ENCODE measurements at regions not wholly inside any gene's neighbourhood (a gene's known extent, or its start where the extent isn't known, plus 50 kb on each side); places are given as distances from the start of the nearest gene placed in this dataset.
"Not testable (repeated sequence)": the region's sequence is repeated elsewhere in the genome, so short reads cannot be mapped to it uniquely, and the experiment has no call there.

DNA sequence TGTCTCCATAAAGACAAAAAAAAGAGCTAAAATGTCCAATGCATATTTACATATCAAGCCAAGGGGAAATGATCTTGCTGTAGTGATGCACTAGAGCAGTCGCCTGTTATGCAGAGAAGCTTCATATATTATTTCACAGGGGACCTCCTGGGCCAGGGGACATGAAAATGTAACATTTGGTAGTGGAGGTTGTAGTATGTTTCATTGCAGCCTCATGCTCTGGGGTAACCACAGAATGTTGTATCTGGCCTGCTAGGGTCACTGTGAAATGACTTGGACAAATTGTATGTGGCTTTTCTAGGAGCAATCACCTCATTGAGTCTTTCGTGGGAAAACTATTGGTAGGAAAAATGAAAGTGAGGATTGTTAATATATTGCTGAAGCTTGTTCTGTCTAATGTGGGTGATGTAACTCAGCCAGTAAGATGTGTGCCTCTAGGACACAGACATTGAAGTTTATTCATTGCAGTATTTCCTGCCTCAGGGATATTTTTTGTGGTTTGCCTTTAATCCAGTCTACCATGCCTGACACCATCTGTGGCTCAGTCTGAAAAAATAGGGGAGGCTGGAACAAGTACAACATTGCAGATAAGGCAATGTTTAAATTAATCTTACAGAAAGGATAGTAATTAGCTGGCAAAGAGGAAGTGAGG, 430.8 kb upstream of the TNC start:
- DNase-seq (ENCODE audit: low read depth) = no peak

DNA sequence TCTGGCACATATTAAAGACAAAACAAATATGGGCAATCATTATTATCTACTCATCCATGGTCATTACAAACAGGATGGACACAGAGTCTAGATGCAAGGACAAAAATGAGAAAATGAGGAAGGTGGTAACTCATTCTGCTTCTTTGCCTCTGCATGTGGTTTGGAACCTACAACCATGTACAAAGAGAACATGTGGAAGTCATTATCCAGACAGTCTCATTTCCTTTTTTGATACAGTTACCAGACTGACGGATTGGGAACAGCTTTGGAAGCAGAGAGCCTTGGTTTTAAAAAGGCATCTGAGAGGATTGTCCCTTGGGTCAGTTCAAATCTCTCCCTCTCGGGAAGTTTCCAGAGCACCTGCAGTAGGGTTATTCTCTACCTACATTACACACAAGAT, 433.4 kb upstream of the TNC start:
- DNase-seq (ENCODE audit: low read depth) = no peak

DNA sequence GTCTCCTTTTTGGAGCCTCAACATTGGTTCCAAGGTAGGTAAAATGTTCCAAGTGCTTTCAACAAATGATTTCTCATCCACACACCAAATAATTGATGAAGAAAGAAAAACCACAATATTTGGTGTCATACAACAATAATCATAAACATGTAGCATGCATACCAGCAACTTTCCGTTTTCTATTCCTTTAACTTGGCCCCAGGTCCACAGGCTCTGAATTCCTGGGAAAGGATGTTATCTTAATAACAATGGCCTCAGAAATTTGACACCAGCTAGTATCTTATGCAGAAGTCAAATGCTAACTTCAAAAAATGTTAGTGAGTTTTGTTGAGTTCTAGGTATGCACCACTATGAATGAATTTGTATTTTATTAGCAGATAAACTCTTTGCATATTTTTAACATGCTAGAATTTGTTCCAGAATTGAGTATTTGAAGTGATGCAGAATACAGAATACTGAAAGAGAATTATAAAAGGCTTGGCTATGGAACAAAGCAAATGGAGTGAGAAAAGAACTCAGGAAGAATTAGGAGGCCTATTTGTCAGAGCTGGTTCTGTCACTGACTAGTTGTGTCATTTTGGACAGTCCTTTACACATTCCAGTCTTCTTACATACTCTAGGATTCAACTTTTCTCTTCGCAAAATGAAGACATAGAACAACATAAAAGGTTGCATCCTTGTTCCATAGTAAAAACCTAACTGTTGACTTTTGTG, 435.3 kb upstream of the TNC start:
- no peak for DNase-seq (ENCODE audit: low read depth)

DNA sequence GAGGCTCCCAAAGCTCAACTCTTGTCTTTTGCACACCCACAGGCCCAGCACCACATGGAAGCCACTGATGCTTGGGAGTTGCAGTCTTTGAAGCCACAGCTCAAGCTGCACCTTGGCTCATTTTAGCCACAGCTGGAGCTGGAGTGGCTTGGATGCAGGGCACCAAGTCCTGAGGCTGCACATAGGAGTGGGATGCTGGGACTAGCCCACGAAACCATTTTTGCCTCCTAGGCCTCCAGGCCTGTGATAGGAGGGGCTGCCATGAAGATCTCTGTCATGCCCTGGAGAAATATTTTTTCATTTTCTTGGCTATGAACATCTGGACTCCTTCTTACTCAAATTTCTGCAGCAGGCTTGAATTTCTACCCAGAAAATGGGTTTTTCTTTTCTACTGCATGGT, 438.5 kb upstream of the TNC start:
- no peak for DNase-seq (ENCODE audit: low read depth)

DNA sequence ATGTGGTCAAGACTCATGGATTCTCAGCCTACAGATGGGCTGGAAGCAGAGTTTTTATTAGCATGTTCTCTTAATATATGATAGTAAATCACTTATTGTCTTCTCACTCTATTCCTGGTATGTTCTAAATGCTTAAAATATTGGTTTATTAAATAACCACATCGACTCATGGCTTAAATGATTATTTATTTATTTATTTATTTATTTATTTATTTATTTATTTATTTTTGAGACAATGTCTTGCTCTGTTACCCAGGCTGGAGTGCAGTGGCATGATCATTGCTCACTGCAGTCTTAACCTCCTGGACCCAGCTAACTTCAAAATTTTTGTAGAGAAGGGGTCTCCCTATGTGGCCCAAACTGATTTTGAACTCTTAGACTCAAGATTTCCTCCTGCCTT, 457.2 kb upstream of the TNC start:
- no peak for DNase-seq (ENCODE audit: low read depth)

DNA sequence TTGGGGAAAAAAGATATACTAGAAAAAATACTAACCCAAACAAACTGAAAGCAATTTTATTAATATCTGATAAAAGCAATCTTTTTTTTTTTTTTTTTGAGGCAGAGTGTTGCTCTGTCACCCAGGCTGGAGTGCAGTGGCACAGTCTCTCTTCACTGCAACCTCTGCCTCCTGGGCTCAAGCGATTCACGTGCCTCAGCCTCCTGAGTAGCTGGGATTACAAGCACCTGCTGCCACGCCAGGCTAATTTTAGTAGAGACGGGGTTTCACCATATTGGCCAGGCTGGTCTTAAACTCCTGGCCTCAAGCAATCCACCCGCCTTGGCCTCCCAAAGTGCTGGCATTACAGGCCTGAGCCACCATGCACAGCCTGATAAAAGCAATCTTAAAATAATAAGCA, 467.5 kb upstream of the TNC start:
- not testable (repeated sequence) for DNase-seq (ENCODE audit: low read depth)

DNA sequence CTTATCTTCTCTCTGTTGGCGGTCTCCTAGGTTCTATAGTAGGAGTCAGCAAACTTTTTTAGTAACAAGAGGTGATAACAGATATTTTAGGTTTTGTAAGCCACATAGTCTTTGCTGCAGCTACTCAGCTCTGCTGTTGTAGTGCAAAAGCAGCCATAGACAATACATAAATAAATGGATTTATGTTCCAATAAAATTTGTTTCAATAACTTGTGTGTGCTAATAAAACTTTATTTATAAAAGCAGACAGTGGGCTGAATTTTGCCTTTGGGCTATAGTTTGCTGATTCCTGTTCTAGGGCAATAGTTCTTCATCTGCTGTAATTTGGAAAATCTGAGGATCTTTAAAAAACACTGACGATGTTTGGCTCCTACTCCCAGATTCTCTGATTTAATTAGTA, 469.4 kb upstream of the TNC start:
- no peak for DNase-seq (ENCODE audit: low read depth)

DNA sequence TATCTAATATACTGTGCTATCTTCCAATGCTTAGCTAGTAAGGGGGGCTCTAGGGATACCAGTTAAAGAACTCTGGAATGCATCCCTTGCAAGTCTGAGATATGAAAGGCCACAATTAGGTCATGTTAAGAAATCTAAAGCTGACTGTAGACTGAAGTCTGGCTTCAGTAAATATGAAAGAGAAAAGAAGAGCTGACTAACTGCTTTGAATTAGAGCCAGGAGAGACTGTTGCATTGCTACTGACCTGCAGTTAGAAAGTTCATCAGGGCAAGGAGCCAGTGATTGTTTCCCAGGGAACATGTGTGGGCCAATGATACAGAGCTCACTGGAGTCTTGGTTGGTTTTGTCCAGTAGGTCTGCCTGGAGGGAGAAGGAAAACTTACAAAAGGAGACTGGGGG, 472.1 kb upstream of the TNC start:
- DNase-seq (ENCODE audit: low read depth) = no peak

DNA sequence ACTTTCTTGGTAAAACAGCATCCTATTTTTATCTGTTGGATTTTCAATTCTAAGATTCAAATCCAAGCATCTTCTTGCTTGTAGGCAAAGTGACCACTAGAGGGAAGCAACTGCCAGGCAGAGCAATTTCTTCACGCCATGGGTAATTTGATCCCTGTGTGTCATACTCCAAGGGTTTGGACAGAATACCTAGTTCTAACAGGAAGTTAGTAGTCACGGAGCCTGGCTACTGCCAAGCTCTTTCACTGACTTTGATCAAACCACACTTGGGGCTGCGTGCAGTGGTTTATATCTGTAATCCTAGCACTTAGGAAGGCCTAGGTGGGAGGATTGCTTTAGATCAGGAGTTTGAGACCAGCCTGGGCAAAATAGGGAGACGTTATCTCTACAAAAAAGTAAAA, 473.6 kb upstream of the TNC start:
- no peak for DNase-seq (ENCODE audit: low read depth)

DNA sequence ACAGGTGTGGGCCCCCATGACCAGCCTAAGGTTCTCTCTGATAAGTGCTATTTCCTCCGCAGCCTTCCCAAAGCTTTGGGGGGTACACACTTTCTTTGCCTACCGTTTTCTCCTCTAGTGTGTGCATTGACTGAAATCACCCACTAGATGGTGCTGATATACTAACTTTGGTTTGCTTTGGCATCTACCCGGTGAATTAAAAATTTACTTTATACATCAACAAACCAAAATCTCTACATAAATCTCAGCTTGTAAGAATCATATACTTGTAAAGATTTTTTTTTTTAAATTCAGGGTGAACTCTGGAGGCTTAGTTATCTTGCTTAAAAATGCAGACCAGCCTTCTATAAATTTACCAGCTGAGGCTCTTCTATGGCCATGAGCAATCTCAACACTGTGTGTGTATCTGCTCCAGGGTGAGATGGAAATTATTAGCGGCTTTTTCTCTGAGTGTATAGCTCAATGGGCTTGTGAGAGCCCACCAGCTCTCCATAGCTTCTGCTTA, 475.7 kb upstream of the TNC start:
- DNase-seq (ENCODE audit: low read depth) = no peak

DNA sequence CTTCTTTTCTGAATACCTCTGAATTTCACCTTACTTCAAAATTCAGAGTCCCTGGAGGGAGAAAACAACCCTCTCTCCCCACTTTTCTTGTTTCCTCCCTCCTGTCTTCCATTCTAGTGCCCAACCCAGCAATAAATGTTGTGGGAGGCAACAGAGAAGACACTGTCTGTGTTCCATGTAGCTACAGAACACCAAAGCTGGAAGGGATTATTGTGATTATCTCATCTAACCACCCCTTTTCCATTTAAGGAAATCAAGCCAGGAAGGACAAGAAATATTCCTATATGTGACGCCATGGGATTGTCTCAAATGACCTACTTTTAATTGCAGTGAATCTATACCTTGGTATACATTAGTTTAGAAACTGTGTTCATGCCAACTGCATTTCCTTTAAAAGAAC, 476.6 kb upstream of the TNC start:
- DNase-seq (ENCODE audit: low read depth) = no peak

DNA sequence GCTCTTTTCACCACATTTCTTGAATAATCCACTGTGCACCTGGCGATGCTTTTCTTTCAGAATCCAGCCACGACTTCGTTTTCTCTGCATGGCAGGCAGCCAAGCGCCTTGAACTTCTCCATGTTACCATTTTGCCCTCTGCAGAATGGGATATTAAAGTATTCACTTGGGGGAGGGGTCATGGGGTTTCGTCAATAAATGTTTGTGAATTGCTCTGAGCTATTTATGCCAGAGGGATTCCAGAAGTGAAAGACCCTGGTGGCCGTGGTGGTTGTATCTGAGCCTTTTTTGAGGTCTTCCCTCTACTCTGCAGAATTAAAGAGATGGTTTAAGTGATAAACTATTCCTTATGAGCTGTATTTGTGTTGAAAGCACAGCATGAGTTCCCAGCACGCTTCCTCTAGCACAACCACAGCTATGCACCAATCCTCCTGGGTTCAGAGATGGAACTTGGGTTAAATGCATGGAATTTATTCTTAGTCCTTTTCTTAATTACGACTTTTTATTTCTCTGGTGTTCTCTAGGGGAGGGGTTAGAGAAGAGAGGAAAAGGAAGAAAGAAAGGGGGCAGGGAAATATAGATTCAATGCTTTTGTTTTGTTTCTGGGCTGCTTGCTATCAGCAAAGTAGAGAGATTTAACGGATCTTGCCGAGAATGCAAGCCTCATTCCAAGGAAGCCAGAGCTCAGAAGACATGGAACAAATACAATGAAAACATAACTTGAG, 478.2 kb upstream of the TNC start:
- no peak for DNase-seq (ENCODE audit: low read depth)

DNA sequence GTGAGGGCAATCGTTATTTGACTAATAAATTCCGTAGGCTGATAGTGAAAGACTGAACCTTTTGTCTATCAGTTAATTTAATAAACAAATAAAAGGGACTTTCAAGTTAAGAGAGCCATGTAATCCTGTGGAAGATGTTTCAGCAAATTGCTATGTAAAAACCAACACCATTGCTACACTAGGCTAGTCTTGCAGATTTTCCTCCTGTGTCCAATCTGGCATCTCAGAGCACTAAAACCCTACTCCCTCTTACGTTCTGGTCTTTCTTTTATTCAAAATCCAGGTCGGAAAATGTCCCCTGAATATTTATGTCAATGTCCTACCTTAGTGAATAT, 478.8 kb upstream of the TNC start:
- no peak for DNase-seq (ENCODE audit: low read depth)

DNA sequence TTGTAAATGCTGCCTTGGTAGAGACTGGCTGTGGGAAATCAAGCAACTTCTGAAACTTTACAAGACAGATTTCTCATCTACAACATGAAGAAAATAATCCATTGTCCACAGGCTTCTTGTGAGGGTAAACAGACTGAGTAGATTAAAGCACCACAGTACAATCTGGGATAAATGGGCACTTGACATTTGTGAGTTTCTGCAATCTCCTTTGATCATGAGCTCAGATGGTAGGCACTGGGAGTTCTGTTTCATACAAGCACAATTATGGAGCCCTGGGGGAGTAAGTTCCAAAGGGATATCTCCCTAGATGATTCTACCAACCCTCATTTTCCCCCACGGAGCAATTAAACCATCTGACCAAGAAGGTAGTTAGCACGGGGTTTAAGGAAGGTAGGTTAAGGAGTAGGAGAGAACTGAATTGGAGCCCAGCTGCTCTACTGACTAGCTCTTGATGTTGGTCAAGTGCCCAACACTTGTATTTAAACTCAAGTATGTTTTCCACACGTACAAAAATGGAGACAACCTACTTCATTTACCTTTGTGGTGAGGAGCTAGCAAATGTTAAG, 479.5 kb upstream of the TNC start:
- DNase-seq (ENCODE audit: low read depth) = no peak

DNA sequence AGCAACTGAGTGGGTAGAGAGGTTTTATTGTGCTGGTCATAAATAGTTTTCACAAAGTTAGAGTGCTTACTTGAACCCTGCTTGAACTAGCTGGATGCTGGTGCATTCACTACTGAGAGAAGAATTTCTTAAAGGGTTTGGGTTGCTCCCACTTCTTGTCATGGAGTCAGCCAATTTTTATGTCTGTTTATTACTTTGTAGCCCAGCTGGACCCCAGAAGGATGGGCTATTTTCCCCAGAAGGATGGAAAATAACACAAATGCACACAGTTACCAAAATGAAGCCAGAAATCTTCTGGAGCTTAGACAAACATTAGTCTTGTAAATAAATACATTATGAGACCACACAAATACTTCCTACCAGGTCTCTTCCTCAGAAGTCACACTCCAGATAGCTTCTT, 480.8 kb upstream of the TNC start:
- DNase-seq (ENCODE audit: low read depth) = no peak

DNA sequence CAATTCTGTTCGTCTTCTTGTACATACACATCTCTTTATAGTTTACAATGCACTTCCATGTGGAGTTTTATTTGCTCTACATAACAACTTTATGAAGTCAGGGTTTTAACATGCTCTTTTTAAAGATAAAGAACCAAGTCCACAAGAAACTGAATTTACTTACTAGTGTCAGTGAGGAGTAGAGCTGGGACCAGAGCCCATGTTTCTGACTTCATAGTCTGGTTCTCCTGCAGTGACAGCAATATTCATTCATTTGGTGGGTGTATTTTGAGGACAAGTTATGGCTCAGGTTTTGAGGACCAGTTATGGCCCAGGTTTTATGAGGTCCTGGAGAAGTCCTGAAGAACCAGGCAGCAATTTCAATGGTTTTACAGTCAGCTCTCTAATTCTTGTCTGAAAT, 481.9 kb upstream of the TNC start:
- DNase-seq (ENCODE audit: low read depth) = no peak

DNA sequence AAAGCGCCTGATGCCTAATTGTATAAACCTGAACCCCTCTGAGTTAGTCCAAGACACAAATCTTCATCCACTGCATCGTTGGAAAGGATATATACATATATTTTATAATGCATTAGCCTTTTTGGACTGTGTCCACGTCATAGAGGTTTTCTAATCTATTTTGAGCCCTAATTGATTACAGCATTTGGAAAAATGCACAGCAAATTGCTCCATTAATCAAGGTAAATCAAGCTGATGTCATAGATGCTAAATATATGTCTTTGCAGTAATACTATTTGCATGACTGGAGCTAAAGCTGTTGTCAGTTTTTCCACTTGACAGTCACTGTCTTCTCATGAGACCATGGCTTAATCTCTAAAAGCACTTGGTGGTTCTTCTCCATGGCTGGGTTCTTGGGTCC, 483.5 kb upstream of the TNC start:
- DNase-seq (ENCODE audit: low read depth) = no peak

DNA sequence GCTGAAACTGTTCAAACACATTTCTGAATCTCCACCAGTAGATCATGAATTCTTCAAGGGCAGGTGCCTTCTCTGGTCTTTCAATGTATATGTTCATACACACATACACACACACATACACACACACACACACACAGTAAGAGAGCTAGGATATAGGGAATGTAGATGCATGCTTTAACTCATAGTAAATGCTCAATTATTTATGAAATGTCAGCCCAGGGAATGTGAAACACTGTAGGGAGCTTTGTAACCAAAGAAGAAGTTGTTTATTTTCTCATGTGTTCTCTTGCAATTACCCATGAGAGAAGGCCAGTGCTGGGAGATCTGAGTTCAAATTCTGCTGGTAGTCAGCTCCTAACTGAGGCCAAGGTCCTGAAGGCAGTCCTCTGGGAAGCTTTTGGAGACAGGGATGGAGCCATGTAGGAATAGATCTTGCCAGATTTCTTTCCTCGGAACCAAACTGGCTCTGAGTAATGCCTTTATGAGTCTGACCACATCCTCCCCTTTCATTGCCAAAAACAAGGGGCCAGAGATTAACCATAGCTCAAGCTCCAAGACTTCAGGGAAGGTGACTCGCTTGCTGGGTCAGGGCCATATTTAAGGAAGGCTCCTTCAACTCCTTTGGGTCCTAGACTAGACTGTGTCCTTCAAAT, 487.0 kb upstream of the TNC start:
- DNase-seq (ENCODE audit: low read depth) = no peak

DNA sequence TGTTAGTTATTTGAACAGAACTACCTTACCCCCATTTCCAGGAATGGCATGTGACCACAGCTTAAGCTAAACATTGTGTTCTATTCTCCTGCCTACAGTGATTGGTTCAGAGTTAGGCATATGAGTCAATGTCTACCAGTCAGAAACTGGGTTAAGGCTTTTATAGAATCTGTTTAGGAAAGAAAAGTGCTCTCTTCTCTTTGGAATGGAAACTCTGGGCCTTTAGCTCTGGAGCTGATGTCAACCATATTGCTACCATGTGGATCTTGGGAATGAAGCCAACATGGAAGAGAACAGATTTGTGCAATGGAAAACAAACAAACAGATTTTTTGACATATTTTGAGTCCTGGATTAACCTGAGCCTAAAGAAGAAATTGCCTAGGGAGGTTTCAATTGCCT, 488.9 kb upstream of the TNC start:
- no peak for DNase-seq (ENCODE audit: low read depth)

DNA sequence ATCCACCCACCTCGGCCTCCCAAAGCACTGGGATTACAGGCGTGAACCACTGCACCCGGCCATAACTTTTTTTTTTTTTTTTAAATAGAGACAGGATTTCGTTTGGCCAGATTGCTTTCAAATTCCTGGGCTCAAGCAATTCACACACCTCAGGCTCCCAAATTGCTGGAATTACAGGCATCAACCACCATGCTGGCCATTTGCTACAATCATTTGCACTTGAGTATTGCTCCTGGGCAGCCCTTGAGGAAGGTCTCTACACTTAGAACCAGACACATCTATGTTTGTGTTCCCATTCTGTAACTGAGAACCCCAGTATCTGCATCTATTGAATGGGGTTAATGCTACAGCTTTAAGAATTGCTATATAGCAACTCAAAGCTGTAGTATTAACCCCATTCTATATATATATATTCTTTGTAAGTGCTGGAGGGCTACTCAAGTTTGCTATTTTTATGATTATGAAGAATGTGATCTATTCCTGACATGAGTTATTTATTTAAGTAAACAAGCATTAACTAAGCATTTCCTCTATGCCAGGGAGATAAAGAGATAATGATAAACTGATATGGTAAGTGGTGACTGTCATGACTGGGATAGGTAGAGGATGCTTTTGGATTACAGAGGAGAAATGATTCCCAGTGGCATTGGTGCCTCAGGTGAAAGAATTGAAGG, 496.5 kb upstream of the TNC start:
- no peak for DNase-seq (ENCODE audit: low read depth)

DNA sequence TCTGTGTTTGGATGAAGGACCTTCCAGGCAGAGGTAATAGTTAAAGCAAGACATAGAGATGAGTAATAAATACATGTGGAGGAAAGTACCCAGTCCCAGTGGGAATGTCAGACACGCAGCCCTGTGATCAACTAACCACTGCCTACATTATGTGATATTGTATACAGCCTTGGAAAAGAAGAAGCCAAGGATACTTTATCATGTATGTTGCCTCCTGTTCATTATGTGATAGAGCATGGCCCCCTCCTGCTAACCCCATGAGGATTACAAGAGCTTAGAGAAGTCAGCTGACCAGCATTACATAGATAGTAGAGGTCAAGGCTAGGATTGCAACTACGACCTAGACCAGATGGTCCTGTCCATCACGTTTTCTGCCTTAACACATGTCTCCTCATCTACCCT, 497.0 kb upstream of the TNC start:
- DNase-seq (ENCODE audit: low read depth) = no peak
